Transverse colon (tissue), 3 donors: ENCODE measurements at regions not wholly inside any gene's neighbourhood (a gene's known extent, or its start where the extent isn't known, plus 50 kb on each side); places are given as distances from the start of the nearest gene placed in this dataset.

Experiments used
- EP300 ChIP-seq: sonication (generic); formaldehyde crosslinking; IDR thresholded peaks from one replicate; pipeline ENCODE4 v1.6.1; 2017; ENCODE audit warnings: antibody characterized with exemption, low read depth
- POLR2A ChIP-seq: fragments of 450-650 bp; IDR thresholded peaks from one replicate; pipeline ENCODE4 v1.6.1; 2016; ENCODE audit warnings: antibody characterized with exemption, mild to moderate bottlenecking, moderate library complexity
- TF ChIP-seq, protein P1 (sequence below), 5 experiments: fragments of 200-600 bp in 3 of 5; fragments of 450-650 bp in 2 of 5; sonication (generic) in 3 of 5; IDR thresholded peaks; 1 replicate in 2 of 5; 2 replicates in 3 of 5; pipeline ENCODE4 v1.5.1; 2016 to 2017; ENCODE audit warnings: antibody characterized with exemption in 5 of 5, inconsistent platforms in 3 of 5, mild to moderate bottlenecking in 2 of 5, moderate library complexity in 1 of 5

DNA sequence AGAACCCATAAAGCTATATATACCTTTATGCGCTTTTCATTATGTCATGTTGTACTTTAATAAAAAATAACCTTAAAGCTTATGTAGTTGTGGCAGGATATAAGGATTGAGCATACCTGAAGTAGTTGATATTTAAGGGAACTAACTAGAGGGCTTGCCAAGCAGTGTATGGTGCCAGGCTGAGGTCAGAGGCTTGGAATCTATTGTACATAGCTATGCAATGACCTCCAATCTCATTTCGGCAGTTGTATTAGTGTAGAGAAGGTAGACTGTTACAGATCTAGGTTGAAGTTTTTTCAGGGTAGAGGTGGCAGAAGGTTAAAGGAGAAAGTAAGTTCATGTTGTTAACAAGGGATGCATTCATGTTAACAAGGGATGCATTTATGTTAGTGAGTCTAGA lies 397.7 kb upstream of the HS3ST5 start:
- TF ChIP-seq, protein P1, sequence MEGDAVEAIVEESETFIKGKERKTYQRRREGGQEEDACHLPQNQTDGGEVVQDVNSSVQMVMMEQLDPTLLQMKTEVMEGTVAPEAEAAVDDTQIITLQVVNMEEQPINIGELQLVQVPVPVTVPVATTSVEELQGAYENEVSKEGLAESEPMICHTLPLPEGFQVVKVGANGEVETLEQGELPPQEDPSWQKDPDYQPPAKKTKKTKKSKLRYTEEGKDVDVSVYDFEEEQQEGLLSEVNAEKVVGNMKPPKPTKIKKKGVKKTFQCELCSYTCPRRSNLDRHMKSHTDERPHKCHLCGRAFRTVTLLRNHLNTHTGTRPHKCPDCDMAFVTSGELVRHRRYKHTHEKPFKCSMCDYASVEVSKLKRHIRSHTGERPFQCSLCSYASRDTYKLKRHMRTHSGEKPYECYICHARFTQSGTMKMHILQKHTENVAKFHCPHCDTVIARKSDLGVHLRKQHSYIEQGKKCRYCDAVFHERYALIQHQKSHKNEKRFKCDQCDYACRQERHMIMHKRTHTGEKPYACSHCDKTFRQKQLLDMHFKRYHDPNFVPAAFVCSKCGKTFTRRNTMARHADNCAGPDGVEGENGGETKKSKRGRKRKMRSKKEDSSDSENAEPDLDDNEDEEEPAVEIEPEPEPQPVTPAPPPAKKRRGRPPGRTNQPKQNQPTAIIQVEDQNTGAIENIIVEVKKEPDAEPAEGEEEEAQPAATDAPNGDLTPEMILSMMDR (IDR thresholded peaks at IDR 0.05), result no peak
- TF ChIP-seq POLR2A (no peak), EP300 (no peak)
